Common myeloid progenitor, CD34-positive (primary cell): ENCODE measurements at regions not wholly inside any gene's neighbourhood (a gene's known extent, or its start where the extent isn't known, plus 50 kb on each side); places are given as distances from the start of the nearest gene placed in this dataset.

Experiments used
- CTCF ChIA-PET: fragments of 350-600 bp; sonication (Branson Sonifier 250); formaldehyde crosslinking; loops from one replicate; lab custom pipeline; 2021; ENCODE audit warnings: antibody characterized with exemption; lab: Charles Lee
- POLR2A ChIA-PET: fragments of 350-600 bp; sonication (Branson Sonifier 250); formaldehyde crosslinking; loops from one replicate; lab custom pipeline; 2021; ENCODE audit warnings: antibody characterized with exemption; lab: Charles Lee
- DNase-seq, 3 donors: peaks; one replicate each; pipeline versions ENCODE4 v3.0.0 to v3.0.0-alpha.2; 2013
- H3K27ac ChIP-seq, 2 experiments: 1 replicate in 1 of 2; 2 replicates in 1 of 2; pipeline ENCODE4 v1.7.0; 2013; ENCODE audit warnings: inconsistent platforms in 2 of 2, low read length in 2 of 2, mild to moderate bottlenecking in 2 of 2, low read depth in 1 of 2, moderate library complexity in 1 of 2; ENCODE audit not compliant: severe bottlenecking in 2 of 2, insufficient read depth in 1 of 2, poor library complexity in 1 of 2
- H3K27me3 ChIP-seq, 5 experiments: replicated peaks in 2 of 5; 1 replicate in 3 of 5; 2 replicates in 2 of 5; pipeline versions ENCODE4 v1.6.1 to v1.7.0; 2013; ENCODE audit warnings: low read length in 4 of 5, mild to moderate bottlenecking in 2 of 5, moderate library complexity in 2 of 5, inconsistent platforms in 1 of 5; ENCODE audit not compliant: insufficient read depth in 5 of 5, control insufficient read depth in 4 of 5
- H3K36me3 ChIP-seq, 4 experiments: 1 replicate in 2 of 4; 2 replicates in 2 of 4; pipeline versions ENCODE4 v1.6.1 to v1.7.0; 2013; ENCODE audit warnings: low read length in 3 of 4, control low read depth in 1 of 4, mild to moderate bottlenecking in 1 of 4; ENCODE audit not compliant: control insufficient read depth in 4 of 4, insufficient read depth in 4 of 4
- H3K4me1 ChIP-seq, 4 experiments: 1 replicate in 3 of 4; 2 replicates in 1 of 4; pipeline versions ENCODE4 v1.6.1 to v1.7.1; 2013; ENCODE audit warnings: low read length in 3 of 4, mild to moderate bottlenecking in 3 of 4, control low read depth in 1 of 4, inconsistent platforms in 1 of 4, moderate library complexity in 1 of 4; ENCODE audit not compliant: control insufficient read depth in 4 of 4, insufficient read depth in 4 of 4; ENCODE audit errors: control extremely low read depth in 1 of 4
- H3K4me3 ChIP-seq, 7 experiments: 1 replicate in 4 of 7; 2 replicates in 3 of 7; pipeline versions ENCODE4 v1.5.1 to v1.7.0; 2013; ENCODE audit warnings: mild to moderate bottlenecking in 7 of 7, low read length in 6 of 7, moderate library complexity in 6 of 7, inconsistent platforms in 2 of 7, low read depth in 2 of 7, control low read depth in 1 of 7; ENCODE audit not compliant: insufficient read depth in 4 of 7, control insufficient read depth in 1 of 7; ENCODE audit errors: extremely low read depth in 1 of 7
- H3K9me3 ChIP-seq, 5 experiments: 1 replicate in 4 of 5; 2 replicates in 1 of 5; pipeline versions ENCODE4 v1.6.1 to v1.7.1; 2013; ENCODE audit warnings: low read length in 4 of 5, mild to moderate bottlenecking in 2 of 5, inconsistent platforms in 1 of 5, low read depth in 1 of 5, moderate library complexity in 1 of 5; ENCODE audit not compliant: control insufficient read depth in 4 of 5, insufficient read depth in 2 of 5; ENCODE audit errors: control extremely low read depth in 1 of 5
- WGBS: methylation state at CpG from one replicate; pipeline ENCODE4 v1.1.5; 2013; ENCODE audit not compliant: insufficient coverage; 5-methylcytosine and 5-hydroxymethylcytosine counted together

DNA sequence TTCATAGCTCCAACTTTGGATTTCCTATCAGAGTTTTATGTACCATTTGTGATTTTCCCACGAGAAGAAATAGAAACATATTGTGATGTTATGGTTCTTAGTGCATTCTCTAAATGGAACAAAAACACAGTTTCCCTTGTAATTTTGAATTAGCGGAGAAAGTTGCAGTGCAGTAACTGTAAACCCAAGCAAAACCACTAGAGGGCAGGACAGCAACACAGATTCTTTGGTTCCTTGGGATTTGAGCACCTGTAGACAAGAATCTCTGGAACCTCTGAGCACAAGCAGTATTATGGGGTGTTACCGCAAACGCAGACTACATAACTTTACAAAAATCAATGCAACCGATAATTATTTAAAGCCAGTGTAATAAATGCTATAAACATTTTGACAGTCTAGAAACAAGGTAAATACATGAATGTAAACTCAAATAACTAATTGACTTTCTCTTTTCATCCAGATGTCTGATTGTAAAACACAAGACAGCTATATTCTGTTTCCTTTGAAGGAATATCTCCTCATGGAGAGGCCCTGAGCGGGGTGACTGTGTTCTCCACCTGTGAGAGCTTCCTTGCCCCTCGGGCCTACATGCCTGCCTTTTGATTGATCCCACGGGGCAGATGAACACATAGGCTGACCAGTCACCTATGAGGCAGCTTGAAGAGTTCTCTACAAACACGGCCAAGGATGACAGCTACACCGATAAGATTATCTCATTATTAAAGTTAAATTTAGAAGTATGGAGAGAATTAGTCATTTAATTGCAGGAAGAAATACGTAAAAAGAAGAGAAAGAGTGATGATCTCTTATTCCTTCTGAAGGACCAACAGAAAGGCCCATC is 67.5 kb upstream of the COL21A1 start:
- DNase-seq = peak; percentile 14 to 36 (median 26)
- 94% methylated on average over 4 of the region's 11 CpGs for WGBS
- Histone ChIP-seq H3K9me3 (no peaks in the 10 kb centered on the region), H3K27me3 (peaks cover 0 to 3% (median 0%) of the 10 kb centered on the region in 5 experiments), H3K27ac (no peak overlapping the region), H3K4me1 (no peaks in the 10 kb centered on the region), H3K36me3 (no peaks in the 10 kb centered on the region), H3K4me3 (no peak overlapping the region)
- CTCF ChIA-PET = interaction anchor here (0.9 to 2.2 kb wide), 7 partner anchors 12 to 280 kb away, joined by 3 to 6 read pairs (median 3); no protein-coding TSS in a partner anchor
- POLR2A ChIA-PET = no interaction called here

GRCh38 chr6:56311533-56312448 is 64.4 kb upstream of the COL21A1 start:
- no peak for DNase-seq
- CTCF ChIA-PET = interaction anchor here (1.2 kb wide), 1 partner anchor 17 kb away, joined by 3 read pairs; no protein-coding TSS in a partner anchor
- Histone ChIP-seq H3K27me3 (peaks cover 0 to 3% (median 0%) of the 10 kb centered on the region in 5 experiments), H3K36me3 (no peaks in the 10 kb centered on the region), H3K27ac (no peak overlapping the region), H3K4me3 (no peak overlapping the region), H3K4me1 (no peaks in the 10 kb centered on the region), H3K9me3 (peaks cover 0 to 2% (median 0%) of the 10 kb centered on the region in 5 experiments)
- POLR2A ChIA-PET = no interaction called here
- 100% methylated on average over 4 of the region's 5 CpGs for WGBS

- CTCF ChIA-PET = no interaction called here
- no peaks in the 10 kb centered on the region for H3K36me3 ChIP-seq
- H3K4me1 ChIP-seq = no peaks in the 10 kb centered on the region
- no peak overlapping the region for H3K27ac ChIP-seq
- no peak overlapping the region for H3K4me3 ChIP-seq
- peaks cover 0 to 2% (median 0%) of the 10 kb centered on the region in 5 experiments for H3K9me3 ChIP-seq
- POLR2A ChIA-PET = no interaction called here
- DNase-seq = peak in 1 of 3 donors; percentile 13
- peaks cover 0 to 3% (median 0%) of the 10 kb centered on the region in 5 experiments for H3K27me3 ChIP-seq
- 8% methylated on average over 2 of the region's 2 CpGs for WGBS
Measured at GRCh38 chr6:56311061-56311460, 63.7 kb upstream of the COL21A1 start.

- Histone ChIP-seq H3K27ac (no peak overlapping the region), H3K9me3 (peaks cover 0 to 2% (median 0%) of the 10 kb centered on the region in 5 experiments), H3K36me3 (no peaks in the 10 kb centered on the region), H3K27me3 (peaks cover 0 to 3% (median 0%) of the 10 kb centered on the region in 5 experiments), H3K4me1 (no peaks in the 10 kb centered on the region), H3K4me3 (no peak overlapping the region)
- no peak for DNase-seq
- CTCF ChIA-PET = no interaction called here
- POLR2A ChIA-PET = no interaction called here
- WGBS = 100% methylated on average over 1 of the region's 1 CpG
Measured at GRCh38 chr6:56310241-56310640, 62.9 kb upstream of the COL21A1 start.

GRCh38 chr6:56299916-56300315 is 52.5 kb upstream of the COL21A1 start:
- WGBS = no CpG with 5 or more reads among the region's 1 CpG
- CTCF ChIA-PET = interaction anchor here (1.4 kb wide), 1 partner anchor 321 kb away, joined by 3 read pairs; no protein-coding TSS in a partner anchor
- Histone ChIP-seq H3K36me3 (no peaks in the 10 kb centered on the region), H3K9me3 (peaks cover 0 to 2% (median 0%) of the 10 kb centered on the region in 5 experiments), H3K4me3 (no peak overlapping the region), H3K27me3 (no peaks in the 10 kb centered on the region), H3K27ac (no peak overlapping the region), H3K4me1 (no peaks in the 10 kb centered on the region)
- POLR2A ChIA-PET = no interaction called here
- no peak for DNase-seq

GRCh38 chr6:56297022-56297989 is 49.9 kb upstream of the COL21A1 start:
- no peak for DNase-seq

More at GRCh38 chr6:56297022-56297989, 49.9 kb upstream of the COL21A1 start:
- ChIA-PET CTCF (interaction anchor here (0.6 kb wide), 1 partner anchor 171 kb away, joined by 3 read pairs; no protein-coding TSS in a partner anchor), POLR2A (no interaction called here)
- WGBS = 100% methylated on average over 2 of the region's 2 CpGs
- Histone ChIP-seq H3K27ac (no peak overlapping the region), H3K9me3 (peaks cover 0 to 2% (median 0%) of the 10 kb centered on the region in 5 experiments), H3K27me3 (no peaks in the 10 kb centered on the region), H3K36me3 (no peaks in the 10 kb centered on the region), H3K4me1 (no peaks in the 10 kb centered on the region), H3K4me3 (no peak overlapping the region)
